Neural cell (in vitro differentiated cells): ENCODE measurements at regions not wholly inside any gene's neighbourhood (a gene's known extent, or its start where the extent isn't known, plus 50 kb on each side); places are given as distances from the start of the nearest gene placed in this dataset.

Source experiments
- H2AFZ ChIP-seq: fragments of 200-600, 300-800 bp; sonication (generic), shearing (Covaris generic); 2 replicates; pipeline ENCODE4 v1.6.0; 2014; ENCODE audit warnings: low read depth, mild to moderate bottlenecking, antibody characterized with exemption, low read length, moderate library complexity
- H3F3A ChIP-seq: fragments of 200-600 bp; shearing (Covaris generic); 2 replicates; pipeline ENCODE4 v1.6.1; 2016; ENCODE audit warnings: mild to moderate bottlenecking, moderate library complexity, mixed read lengths, antibody characterized with exemption, low read length; ENCODE audit not compliant: insufficient read depth, poor library complexity, severe bottlenecking
- H3K27ac ChIP-seq: fragments of 200-600, 300-800 bp; sonication (generic), shearing (Covaris generic); 2 replicates; pipeline ENCODE4 v1.5.1; 2014; ENCODE audit warnings: mild to moderate bottlenecking, low read length, moderate library complexity
- H3K27me3 ChIP-seq: fragments of 300-800, 200-600 bp; sonication (generic), shearing (Covaris generic); 2 replicates; pipeline ENCODE4 v1.6.0; 2014; ENCODE audit warnings: mild to moderate bottlenecking, low read depth, low read length, moderate library complexity; ENCODE audit not compliant: insufficient read depth
- H3K36me3 ChIP-seq: fragments of 300-800, 200-600 bp; sonication (generic), shearing (Covaris generic); 2 replicates; pipeline ENCODE4 v1.5.1; 2014; ENCODE audit warnings: mild to moderate bottlenecking, antibody characterized with exemption, low read length, moderate library complexity; ENCODE audit not compliant: insufficient read depth
- H3K4me2 ChIP-seq: fragments of 300-800, 200-600 bp; sonication (generic), shearing (Covaris generic); 2 replicates; pipeline ENCODE4 v1.6.0; 2014; ENCODE audit warnings: mild to moderate bottlenecking, low read length
- H3K4me3 ChIP-seq: fragments of 300-800, 200-600 bp; sonication (generic), shearing (Covaris generic); 2 replicates; pipeline ENCODE4 v1.5.1; 2014; ENCODE audit warnings: mild to moderate bottlenecking, low read length, moderate library complexity
- H3K79me2 ChIP-seq: fragments of 200-600 bp; shearing (Covaris generic); replicated peaks from 2 replicates; pipeline ENCODE4 v1.6.0; 2014; ENCODE audit warnings: mild to moderate bottlenecking, low read length, moderate library complexity; ENCODE audit not compliant: insufficient read depth
- H3K9ac ChIP-seq: fragments of 300-800, 200-600 bp; sonication (generic), shearing (Covaris generic); 2 replicates; pipeline ENCODE4 v1.6.1; 2016; ENCODE audit warnings: mild to moderate bottlenecking, low read length, mixed read lengths
- H3K9me2 ChIP-seq: fragments of 200-600 bp; shearing (Covaris generic); 2 replicates; pipeline ENCODE4 v1.6.1; 2016; ENCODE audit warnings: mild to moderate bottlenecking, low read length, mixed read lengths; ENCODE audit not compliant: insufficient read depth
- H3K9me3 ChIP-seq: fragments of 200-600, 300-800 bp; sonication (generic), shearing (Covaris generic); 2 replicates; pipeline ENCODE4 v1.6.1; 2016; ENCODE audit warnings: mild to moderate bottlenecking, mixed run types, low read length, moderate library complexity, mixed read lengths
- H4K20me1 ChIP-seq: fragments of 200-600 bp; shearing (Covaris generic); 2 replicates; pipeline ENCODE4 v1.6.1; 2016; ENCODE audit warnings: mild to moderate bottlenecking, mixed run types; ENCODE audit not compliant: insufficient read depth
- EP300 ChIP-seq: fragments of 450-650 bp; conservative IDR thresholded peaks from 2 replicates; pipeline ENCODE4 v1.6.1; 2014; ENCODE audit warnings: antibody characterized with exemption, mild to moderate bottlenecking, moderate library complexity; ENCODE audit not compliant: poor library complexity, severe bottlenecking
- EZH2 ChIP-seq: fragments of 200-600, 300-800 bp; shearing (Covaris generic), sonication (generic); IDR thresholded peaks from 2 replicates; pipeline ENCODE4 v1.6.1; 2014; ENCODE audit warnings: antibody characterized with exemption, low read length, borderline replicate concordance, mild to moderate bottlenecking; ENCODE audit not compliant: insufficient read depth, poor library complexity, severe bottlenecking
- MXI1 ChIP-seq: fragments of 450-650 bp; conservative IDR thresholded peaks from 2 replicates; pipeline ENCODE4 v1.6.1; 2014; ENCODE audit warnings: antibody characterized with exemption, mild to moderate bottlenecking; ENCODE audit not compliant: poor library complexity, severe bottlenecking
- POLR2AphosphoS5 ChIP-seq: IDR thresholded peaks from 2 replicates; pipeline ENCODE4 v1.6.1; 2012
- RAD21 ChIP-seq: fragments of 450-650 bp; conservative IDR thresholded peaks from 2 replicates; pipeline ENCODE4 v1.6.1; 2014; ENCODE audit warnings: antibody characterized with exemption, mild to moderate bottlenecking, moderate library complexity
- SMC3 ChIP-seq: fragments of 450-650 bp; conservative IDR thresholded peaks from 2 replicates; pipeline ENCODE4 v1.6.1; 2014; ENCODE audit warnings: antibody characterized with exemption, mild to moderate bottlenecking, moderate library complexity; ENCODE audit not compliant: poor library complexity
- TAF1 ChIP-seq: IDR thresholded peaks from 2 replicates; pipeline ENCODE4 v1.6.1; 2012; ENCODE audit warnings: low read depth
- TF ChIP-seq, protein P1 (sequence below): IDR thresholded peaks from 2 replicates; pipeline ENCODE4 v1.6.1; 2012; ENCODE audit warnings: borderline replicate concordance
- TF ChIP-seq, protein P2 (sequence below): fragments of 450-650 bp; IDR thresholded peaks from 2 replicates; pipeline ENCODE4 v1.5.1; 2014; ENCODE audit warnings: antibody characterized with exemption, mild to moderate bottlenecking, moderate library complexity; ENCODE audit not compliant: poor library complexity, severe bottlenecking

GRCh38 chr13:31433746-31434145 lies 234.0 kb downstream of the B3GLCT start:
- Histone ChIP-seq H4K20me1 (no peaks in the 10 kb centered on the region), H3K9me2 (no peaks in the 10 kb centered on the region), H3K27me3 (no peaks in the 10 kb centered on the region), H3K4me2 (no peak overlapping the region), H3K79me2 (no peaks in the 10 kb centered on the region), H2AFZ (no peak overlapping the region), H3K27ac (no peak overlapping the region), H3K9ac (no peak overlapping the region), H3K36me3 (no peaks in the 10 kb centered on the region), H3K4me3 (no peak overlapping the region), H3K9me3 (no peaks in the 10 kb centered on the region), H3F3A (no peaks in the 10 kb centered on the region)
- TF ChIP-seq RAD21 (no peak), POLR2AphosphoS5 (no peak)

DNA sequence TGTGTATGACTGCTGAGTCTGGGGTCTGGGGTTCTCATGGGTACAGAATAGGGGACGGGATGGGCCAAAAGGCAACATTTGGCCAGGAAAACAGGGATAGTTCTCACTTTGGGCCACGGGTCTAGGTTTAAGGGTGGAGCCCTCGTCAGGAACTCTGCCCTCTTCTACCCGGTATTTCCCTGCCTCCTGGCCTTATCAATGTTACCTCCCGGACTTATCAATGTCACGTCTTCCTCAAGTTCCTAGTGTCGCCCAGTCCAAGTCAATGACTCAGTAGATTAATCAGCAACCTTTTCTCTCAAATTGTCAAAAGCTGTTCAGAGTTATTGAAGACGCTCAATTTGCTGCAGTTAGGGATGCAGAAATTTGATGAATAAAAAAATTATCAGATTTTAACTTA lies 234.8 kb downstream of the B3GLCT start:
- no peaks in the 10 kb centered on the region for H4K20me1 ChIP-seq
- no peaks in the 10 kb centered on the region for H3K27me3 ChIP-seq
- H3K9me2 ChIP-seq, result no peaks in the 10 kb centered on the region
- no peak overlapping the region for H3K4me2 ChIP-seq
- no peaks in the 10 kb centered on the region for H3K9me3 ChIP-seq
- no peaks in the 10 kb centered on the region for H3K79me2 ChIP-seq
- H3K36me3 ChIP-seq, result no peaks in the 10 kb centered on the region
- H3K4me3 ChIP-seq, result no peak overlapping the region
- no peaks in the 10 kb centered on the region for H3F3A ChIP-seq
- TF ChIP-seq TAF1, result no peak
- TF ChIP-seq EZH2, result no peak
- TF ChIP-seq, protein P1, sequence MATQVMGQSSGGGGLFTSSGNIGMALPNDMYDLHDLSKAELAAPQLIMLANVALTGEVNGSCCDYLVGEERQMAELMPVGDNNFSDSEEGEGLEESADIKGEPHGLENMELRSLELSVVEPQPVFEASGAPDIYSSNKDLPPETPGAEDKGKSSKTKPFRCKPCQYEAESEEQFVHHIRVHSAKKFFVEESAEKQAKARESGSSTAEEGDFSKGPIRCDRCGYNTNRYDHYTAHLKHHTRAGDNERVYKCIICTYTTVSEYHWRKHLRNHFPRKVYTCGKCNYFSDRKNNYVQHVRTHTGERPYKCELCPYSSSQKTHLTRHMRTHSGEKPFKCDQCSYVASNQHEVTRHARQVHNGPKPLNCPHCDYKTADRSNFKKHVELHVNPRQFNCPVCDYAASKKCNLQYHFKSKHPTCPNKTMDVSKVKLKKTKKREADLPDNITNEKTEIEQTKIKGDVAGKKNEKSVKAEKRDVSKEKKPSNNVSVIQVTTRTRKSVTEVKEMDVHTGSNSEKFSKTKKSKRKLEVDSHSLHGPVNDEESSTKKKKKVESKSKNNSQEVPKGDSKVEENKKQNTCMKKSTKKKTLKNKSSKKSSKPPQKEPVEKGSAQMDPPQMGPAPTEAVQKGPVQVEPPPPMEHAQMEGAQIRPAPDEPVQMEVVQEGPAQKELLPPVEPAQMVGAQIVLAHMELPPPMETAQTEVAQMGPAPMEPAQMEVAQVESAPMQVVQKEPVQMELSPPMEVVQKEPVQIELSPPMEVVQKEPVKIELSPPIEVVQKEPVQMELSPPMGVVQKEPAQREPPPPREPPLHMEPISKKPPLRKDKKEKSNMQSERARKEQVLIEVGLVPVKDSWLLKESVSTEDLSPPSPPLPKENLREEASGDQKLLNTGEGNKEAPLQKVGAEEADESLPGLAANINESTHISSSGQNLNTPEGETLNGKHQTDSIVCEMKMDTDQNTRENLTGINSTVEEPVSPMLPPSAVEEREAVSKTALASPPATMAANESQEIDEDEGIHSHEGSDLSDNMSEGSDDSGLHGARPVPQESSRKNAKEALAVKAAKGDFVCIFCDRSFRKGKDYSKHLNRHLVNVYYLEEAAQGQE, result no peak
- TF ChIP-seq EP300, result no peak
- TF ChIP-seq, protein P2, sequence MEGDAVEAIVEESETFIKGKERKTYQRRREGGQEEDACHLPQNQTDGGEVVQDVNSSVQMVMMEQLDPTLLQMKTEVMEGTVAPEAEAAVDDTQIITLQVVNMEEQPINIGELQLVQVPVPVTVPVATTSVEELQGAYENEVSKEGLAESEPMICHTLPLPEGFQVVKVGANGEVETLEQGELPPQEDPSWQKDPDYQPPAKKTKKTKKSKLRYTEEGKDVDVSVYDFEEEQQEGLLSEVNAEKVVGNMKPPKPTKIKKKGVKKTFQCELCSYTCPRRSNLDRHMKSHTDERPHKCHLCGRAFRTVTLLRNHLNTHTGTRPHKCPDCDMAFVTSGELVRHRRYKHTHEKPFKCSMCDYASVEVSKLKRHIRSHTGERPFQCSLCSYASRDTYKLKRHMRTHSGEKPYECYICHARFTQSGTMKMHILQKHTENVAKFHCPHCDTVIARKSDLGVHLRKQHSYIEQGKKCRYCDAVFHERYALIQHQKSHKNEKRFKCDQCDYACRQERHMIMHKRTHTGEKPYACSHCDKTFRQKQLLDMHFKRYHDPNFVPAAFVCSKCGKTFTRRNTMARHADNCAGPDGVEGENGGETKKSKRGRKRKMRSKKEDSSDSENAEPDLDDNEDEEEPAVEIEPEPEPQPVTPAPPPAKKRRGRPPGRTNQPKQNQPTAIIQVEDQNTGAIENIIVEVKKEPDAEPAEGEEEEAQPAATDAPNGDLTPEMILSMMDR, result no peak
- TF ChIP-seq POLR2AphosphoS5, result no peak
- TF ChIP-seq RAD21, result no peak
- no peak for TF ChIP-seq SMC3
- no peak for TF ChIP-seq MXI1
- no peak overlapping the region for H3K27ac ChIP-seq
- no peak overlapping the region for H3K9ac ChIP-seq
- no peak overlapping the region for H2AFZ ChIP-seq

- Histone ChIP-seq H3K36me3 (no peaks in the 10 kb centered on the region), H2AFZ (no peak overlapping the region), H3F3A (no peaks in the 10 kb centered on the region), H3K9me2 (no peaks in the 10 kb centered on the region), H3K27me3 (no peaks in the 10 kb centered on the region), H3K9me3 (no peaks in the 10 kb centered on the region), H3K9ac (no peak overlapping the region), H4K20me1 (no peaks in the 10 kb centered on the region), H3K4me3 (no peak overlapping the region), H3K27ac (no peak overlapping the region), H3K79me2 (no peaks in the 10 kb centered on the region), H3K4me2 (no peak overlapping the region)
- TF ChIP-seq MXI1, result no peak
- TF ChIP-seq EP300, result no peak
- TF ChIP-seq POLR2AphosphoS5, result no peak
- TF ChIP-seq, protein P1, result no peak
- TF ChIP-seq EZH2, result no peak
- TF ChIP-seq, protein P2, result no peak
- no peak for TF ChIP-seq TAF1
- TF ChIP-seq SMC3, result no peak
- TF ChIP-seq RAD21, result no peak
These were observed 235.8 kb downstream of the B3GLCT start for GRCh38 chr13:31435536-31435935.
